ENCODE measurements at regions not wholly inside any gene's neighbourhood (a gene's known extent, or its start where the extent isn't known, plus 50 kb on each side); places are given as distances from the start of the nearest gene placed in this dataset.

DNA sequence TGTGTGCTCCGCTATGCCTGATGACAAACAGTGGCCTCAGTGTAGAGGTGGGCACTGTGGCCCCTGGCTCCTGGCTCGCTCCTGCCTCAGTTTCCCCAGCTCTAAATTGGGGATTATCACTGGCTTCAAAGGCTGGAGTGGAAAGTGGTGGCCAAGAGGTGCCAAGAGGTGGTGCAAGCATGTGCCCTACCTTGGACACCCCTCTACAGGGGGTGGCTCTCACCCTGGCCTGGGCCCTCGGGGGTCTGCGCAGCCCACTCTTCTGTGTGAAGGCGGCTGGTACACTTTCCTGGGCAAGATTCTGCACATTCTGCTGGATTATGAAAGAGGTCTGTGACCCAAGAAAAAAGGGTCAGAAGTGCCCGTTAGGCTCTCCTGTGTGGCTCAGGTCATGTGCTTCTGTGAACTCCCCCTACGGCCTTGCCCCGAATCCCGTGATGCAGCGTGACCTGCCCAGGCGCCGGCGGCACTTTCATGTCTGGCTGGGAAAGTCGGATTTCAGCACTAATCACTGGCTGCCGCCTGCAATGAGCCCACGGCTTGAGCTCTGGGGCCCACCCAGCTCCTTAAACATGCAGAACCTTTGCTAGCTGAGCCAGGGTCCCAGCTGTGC lies 57.3 kb upstream of the SPN start (continued):
- TF ChIP-seq HMGXB3 (CRISPR knock-in tag; IDR thresholded peaks at IDR 0.05; ENCODE audit: borderline replicate concordance) (0 out of 2 replicates have a peak, but pooled peaks have one; percentile 25), AKAP8 (CRISPR knock-in tag; IDR thresholded peaks at IDR 0.05) (0 out of 2 replicates have a peak, but pooled peaks have one; percentile 33), CHD4 (IDR thresholded peaks at IDR 0.05; ENCODE audit: borderline replicate concordance, low read length) (peak; percentile 66; the same call in 1 of the 2 replicates), NFYB (CRISPR knock-in tag; IDR thresholded peaks at IDR 0.05) (peak; percentile 39; the same call in 1 of the 2 replicates), ERF (CRISPR knock-in tag; IDR thresholded peaks at IDR 0.05) (peak; percentile 67; the same call in 1 of the 2 replicates), ESRRA (CRISPR knock-in tag; IDR thresholded peaks at IDR 0.05; ENCODE audit: low read depth) (peak; percentile 62), NR0B2 (CRISPR knock-in tag; IDR thresholded peaks at IDR 0.05) (0 out of 2 replicates have a peak, but pooled peaks have one; percentile 30), SPEN (CRISPR knock-in tag; IDR thresholded peaks at IDR 0.05; ENCODE audit: low read depth) (peak; percentile 69; the same call in 1 of the 2 replicates), MXI1 (IDR thresholded peaks at IDR 0.05; ENCODE audit: borderline replicate concordance, low read depth, low read length) (0 out of 3 replicates have a peak, but pooled peaks have one; percentile 19), TCF7L2 (IDR thresholded peaks at IDR 0.05; ENCODE audit: low read depth, low read length) (peak; percentile 93), ARID4A (CRISPR knock-in tag; IDR thresholded peaks at IDR 0.05; ENCODE audit: borderline replicate concordance) (peak; percentile 48; the same call in 1 of the 2 replicates), MIER3 (CRISPR knock-in tag; IDR thresholded peaks at IDR 0.05; ENCODE audit: borderline replicate concordance) (peak; percentile 60; the same call in 1 of the 2 replicates), MED1 (CRISPR knock-in tag; IDR thresholded peaks at IDR 0.05) (peak; percentile 90), NR2C2 (CRISPR knock-in tag; IDR thresholded peaks at IDR 0.05; ENCODE audit: borderline replicate concordance) (peak; percentile 85), IRF2 (CRISPR knock-in tag; IDR thresholded peaks at IDR 0.05) (peak; percentile 77)
- TF ChIP-seq, protein P1, sequence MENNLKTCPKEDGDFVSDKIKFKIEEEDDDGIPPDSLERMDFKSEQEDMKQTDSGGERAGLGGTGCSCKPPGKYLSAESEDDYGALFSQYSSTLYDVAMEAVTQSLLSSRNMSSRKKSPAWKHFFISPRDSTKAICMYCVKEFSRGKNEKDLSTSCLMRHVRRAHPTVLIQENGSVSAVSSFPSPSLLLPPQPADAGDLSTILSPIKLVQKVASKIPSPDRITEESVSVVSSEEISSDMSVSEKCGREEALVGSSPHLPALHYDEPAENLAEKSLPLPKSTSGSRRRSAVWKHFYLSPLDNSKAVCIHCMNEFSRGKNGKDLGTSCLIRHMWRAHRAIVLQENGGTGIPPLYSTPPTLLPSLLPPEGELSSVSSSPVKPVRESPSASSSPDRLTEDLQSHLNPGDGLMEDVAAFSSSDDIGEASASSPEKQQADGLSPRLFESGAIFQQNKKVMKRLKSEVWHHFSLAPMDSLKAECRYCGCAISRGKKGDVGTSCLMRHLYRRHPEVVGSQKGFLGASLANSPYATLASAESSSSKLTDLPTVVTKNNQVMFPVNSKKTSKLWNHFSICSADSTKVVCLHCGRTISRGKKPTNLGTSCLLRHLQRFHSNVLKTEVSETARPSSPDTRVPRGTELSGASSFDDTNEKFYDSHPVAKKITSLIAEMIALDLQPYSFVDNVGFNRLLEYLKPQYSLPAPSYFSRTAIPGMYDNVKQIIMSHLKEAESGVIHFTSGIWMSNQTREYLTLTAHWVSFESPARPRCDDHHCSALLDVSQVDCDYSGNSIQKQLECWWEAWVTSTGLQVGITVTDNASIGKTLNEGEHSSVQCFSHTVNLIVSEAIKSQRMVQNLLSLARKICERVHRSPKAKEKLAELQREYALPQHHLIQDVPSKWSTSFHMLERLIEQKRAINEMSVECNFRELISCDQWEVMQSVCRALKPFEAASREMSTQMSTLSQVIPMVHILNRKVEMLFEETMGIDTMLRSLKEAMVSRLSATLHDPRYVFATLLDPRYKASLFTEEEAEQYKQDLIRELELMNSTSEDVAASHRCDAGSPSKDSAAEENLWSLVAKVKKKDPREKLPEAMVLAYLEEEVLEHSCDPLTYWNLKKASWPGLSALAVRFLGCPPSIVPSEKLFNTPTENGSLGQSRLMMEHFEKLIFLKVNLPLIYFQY (CRISPR knock-in tag; IDR thresholded peaks at IDR 0.05; ENCODE audit: borderline replicate concordance), result peak; percentile 33; the same call in 1 of the 2 replicates

Measured in HepG2 (cell line).